ENCODE measurements at regions not wholly inside any gene's neighbourhood (a gene's known extent, or its start where the extent isn't known, plus 50 kb on each side); places are given as distances from the start of the nearest gene placed in this dataset.

DNA sequence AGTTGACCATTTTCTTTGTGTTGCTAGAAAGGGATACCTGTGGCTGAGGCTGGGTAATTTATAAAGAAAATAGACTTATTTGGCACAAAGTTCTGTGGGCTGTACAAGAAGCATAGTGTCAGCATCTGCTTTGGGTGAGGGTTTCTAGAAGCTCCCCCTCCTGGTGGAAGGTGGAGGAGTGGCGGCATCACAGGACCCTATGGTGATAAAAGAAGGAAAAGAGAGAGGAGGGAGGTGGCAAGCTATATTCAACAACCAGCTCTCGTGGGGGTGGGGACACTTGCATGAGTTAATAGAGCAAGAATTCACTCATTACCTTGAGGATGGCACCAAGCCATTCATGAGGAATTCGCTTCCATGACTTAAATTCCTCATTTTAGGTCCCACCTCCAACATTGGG is 2041.4 kb upstream of the CDH9 start:
- H3K27ac ChIP-seq: no peak overlapping the region
- no peaks in the 10 kb centered on the region for H3K36me3 ChIP-seq
- DNase-seq (ENCODE audit: low spot score): no peak
- H3K9me3 ChIP-seq: no peaks in the 10 kb centered on the region
- TF ChIP-seq, protein P1, sequence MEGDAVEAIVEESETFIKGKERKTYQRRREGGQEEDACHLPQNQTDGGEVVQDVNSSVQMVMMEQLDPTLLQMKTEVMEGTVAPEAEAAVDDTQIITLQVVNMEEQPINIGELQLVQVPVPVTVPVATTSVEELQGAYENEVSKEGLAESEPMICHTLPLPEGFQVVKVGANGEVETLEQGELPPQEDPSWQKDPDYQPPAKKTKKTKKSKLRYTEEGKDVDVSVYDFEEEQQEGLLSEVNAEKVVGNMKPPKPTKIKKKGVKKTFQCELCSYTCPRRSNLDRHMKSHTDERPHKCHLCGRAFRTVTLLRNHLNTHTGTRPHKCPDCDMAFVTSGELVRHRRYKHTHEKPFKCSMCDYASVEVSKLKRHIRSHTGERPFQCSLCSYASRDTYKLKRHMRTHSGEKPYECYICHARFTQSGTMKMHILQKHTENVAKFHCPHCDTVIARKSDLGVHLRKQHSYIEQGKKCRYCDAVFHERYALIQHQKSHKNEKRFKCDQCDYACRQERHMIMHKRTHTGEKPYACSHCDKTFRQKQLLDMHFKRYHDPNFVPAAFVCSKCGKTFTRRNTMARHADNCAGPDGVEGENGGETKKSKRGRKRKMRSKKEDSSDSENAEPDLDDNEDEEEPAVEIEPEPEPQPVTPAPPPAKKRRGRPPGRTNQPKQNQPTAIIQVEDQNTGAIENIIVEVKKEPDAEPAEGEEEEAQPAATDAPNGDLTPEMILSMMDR (IDR thresholded peaks at IDR 0.05): no peak
- H3K4me3 ChIP-seq: no peak overlapping the region
- H3K27me3 ChIP-seq: no peaks in the 10 kb centered on the region
- H3K4me1 ChIP-seq: no peaks in the 10 kb centered on the region

DNA sequence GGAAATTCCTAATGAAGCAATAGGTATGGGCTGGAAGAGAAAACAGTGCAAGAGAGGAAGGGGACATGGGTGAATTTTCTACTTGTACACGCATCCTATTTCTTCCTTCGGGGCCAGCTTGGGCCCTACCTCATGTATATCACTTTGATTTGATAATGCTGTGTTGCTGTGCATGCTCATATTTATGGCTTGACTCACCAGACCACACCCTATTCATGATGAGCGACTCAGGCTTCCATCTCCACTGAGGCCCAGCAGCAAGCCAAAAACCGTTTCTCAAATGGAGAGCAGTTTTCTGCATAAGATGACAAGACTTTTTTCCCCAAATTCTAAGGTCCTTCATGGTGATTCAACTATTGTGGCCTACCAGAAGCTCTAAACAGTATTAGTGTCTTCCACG is 2039.1 kb upstream of the CDH9 start:
- Histone ChIP-seq H3K36me3 (no peaks in the 10 kb centered on the region), H3K4me1 (no peaks in the 10 kb centered on the region), H3K9me3 (no peaks in the 10 kb centered on the region), H3K4me3 (no peak overlapping the region), H3K27me3 (no peaks in the 10 kb centered on the region), H3K27ac (no peak overlapping the region)
- TF ChIP-seq, protein P1 (IDR thresholded peaks at IDR 0.05): no peak
- no peak for DNase-seq (ENCODE audit: low spot score)

DNA sequence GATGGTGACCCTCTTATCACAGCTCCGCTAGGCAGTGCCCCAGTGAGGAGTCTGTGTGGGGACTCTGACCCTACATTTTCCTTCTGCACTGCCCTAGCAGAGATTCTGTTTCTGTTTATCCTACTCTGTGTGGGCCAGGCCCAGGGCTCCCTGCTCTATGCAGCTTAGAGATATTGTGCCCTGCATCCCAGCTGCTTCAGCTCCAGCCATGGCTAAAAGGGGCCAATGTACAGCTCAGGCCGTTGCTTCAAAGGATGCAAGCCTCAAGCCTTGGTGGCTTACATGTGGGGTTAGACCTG is 2030.7 kb upstream of the CDH9 start:
- no peak overlapping the region for H3K4me3 ChIP-seq
- H3K9me3 ChIP-seq: no peaks in the 10 kb centered on the region
- H3K36me3 ChIP-seq: no peaks in the 10 kb centered on the region
- no peak for DNase-seq (ENCODE audit: low spot score)
- TF ChIP-seq, protein P1 (IDR thresholded peaks at IDR 0.05): no peak
- no peak overlapping the region for H3K27ac ChIP-seq
- H3K27me3 ChIP-seq: no peaks in the 10 kb centered on the region
- H3K4me1 ChIP-seq: no peaks in the 10 kb centered on the region

DNA sequence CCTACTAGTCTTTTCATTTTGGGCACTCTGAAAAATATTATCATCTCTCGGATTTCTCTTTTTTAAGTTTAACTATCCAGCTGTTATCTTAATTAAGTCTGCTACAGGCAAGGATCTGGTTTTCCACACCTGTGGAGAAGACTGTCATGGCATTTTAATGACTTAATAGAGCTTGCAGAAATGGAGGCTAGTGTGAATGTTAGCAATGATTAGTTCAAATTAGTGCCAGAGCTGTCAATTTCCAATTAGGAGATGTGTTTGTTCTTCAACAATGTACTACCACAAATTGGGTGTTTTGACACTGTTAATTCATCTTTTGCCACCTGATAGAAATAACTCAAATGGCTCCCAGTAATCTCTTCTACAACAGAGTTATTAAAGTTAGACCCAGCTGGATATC is 2023.0 kb upstream of the CDH9 start:
- H3K9me3 ChIP-seq: no peaks in the 10 kb centered on the region
- TF ChIP-seq, protein P1 (IDR thresholded peaks at IDR 0.05): no peak
- DNase-seq (ENCODE audit: low spot score): no peak

DNA sequence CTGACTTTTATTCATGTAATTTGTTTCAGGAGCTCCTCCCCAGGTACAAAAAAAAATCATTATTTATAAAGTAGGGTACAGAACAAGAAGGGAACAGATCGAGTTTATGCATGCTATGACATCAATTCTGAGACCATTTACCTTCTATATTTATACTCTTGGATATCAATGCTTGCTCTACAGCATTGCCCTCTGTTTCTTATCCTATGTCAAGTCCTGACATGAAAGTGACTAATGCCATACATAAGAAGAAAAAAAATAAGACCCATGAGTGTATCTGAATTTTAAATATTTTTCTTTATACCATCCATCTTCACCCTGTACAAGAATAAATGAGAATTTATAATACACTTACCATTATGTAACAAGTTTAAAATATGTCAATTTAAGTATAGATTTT is 2016.3 kb upstream of the CDH9 start:
- H3K4me3 ChIP-seq: no peak overlapping the region
- H3K27me3 ChIP-seq: no peaks in the 10 kb centered on the region
- TF ChIP-seq, protein P1 (IDR thresholded peaks at IDR 0.05): no peak
- no peak for DNase-seq (ENCODE audit: low spot score)
- no peaks in the 10 kb centered on the region for H3K4me1 ChIP-seq
- H3K36me3 ChIP-seq: no peaks in the 10 kb centered on the region
- no peak overlapping the region for H3K27ac ChIP-seq
- H3K9me3 ChIP-seq: no peaks in the 10 kb centered on the region

More for the DNA sequence above, 2023.0 kb upstream of the CDH9 start:
- no peaks in the 10 kb centered on the region for H3K36me3 ChIP-seq
- no peaks in the 10 kb centered on the region for H3K27me3 ChIP-seq
- H3K4me3 ChIP-seq: no peak overlapping the region
- no peak overlapping the region for H3K27ac ChIP-seq
- no peaks in the 10 kb centered on the region for H3K4me1 ChIP-seq

DNA sequence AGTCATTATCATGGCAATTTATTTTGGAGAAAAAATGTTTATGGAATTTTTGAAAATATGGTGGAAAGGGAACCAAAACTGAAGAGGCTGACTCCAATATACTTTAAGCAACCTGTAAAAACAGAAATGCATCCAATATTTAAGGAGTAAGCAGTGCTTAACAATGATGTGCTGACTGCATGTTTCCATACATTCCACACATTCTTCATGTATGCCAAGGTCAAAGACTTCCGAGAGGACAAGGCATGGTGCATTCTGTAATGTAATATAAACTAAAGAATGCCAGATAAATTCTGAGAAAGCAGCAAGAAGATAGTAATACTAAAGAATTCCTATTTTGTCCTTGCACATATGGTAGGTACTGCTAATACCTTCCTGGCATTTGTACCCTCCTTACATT is 2015.9 kb upstream of the CDH9 start:
- Histone ChIP-seq H3K36me3 (no peaks in the 10 kb centered on the region), H3K27me3 (no peaks in the 10 kb centered on the region), H3K27ac (no peak overlapping the region), H3K9me3 (no peaks in the 10 kb centered on the region), H3K4me3 (no peak overlapping the region), H3K4me1 (no peaks in the 10 kb centered on the region)
- no peak for DNase-seq (ENCODE audit: low spot score)
- TF ChIP-seq, protein P1 (IDR thresholded peaks at IDR 0.05): no peak
